NB4 (cell line): ENCODE measurements at regions not wholly inside any gene's neighbourhood (a gene's known extent, or its start where the extent isn't known, plus 50 kb on each side); places are given as distances from the start of the nearest gene placed in this dataset.

Source experiments
- POLR2A ChIP-seq: IDR thresholded peaks from 2 replicates; pipeline ENCODE4 v1.6.1; 2011; ENCODE audit warnings: mild to moderate bottlenecking; ENCODE audit not compliant: insufficient read length; ENCODE audit errors: extremely low read depth
- TF ChIP-seq, protein P1 (sequence below): IDR thresholded peaks from one replicate; pipeline ENCODE4 v1.5.1; 2012; ENCODE audit warnings: low read depth, low read length
- TF ChIP-seq, protein P2 (sequence below): IDR thresholded peaks from 2 replicates; pipeline ENCODE4 v1.6.1; 2011; ENCODE audit warnings: low read depth, low read length

DNA sequence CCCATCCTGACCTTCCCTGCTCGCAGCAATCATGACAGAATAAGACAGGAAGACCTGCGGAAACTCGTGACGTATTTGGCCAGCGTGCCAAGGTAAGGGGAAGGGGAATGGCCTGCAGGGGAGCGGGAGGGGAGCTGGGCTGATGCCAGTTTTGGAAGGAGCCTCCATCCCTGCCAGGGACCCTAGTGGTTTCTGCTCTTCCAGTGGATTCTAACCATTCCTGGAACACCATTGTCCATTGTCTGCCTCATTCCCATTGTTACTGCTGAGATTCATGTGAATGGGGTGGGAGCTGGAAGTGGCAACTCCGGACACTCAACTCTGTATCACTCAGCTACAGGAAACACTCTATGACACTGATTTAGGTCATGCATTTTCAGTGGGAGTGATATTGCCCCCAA, 242.9 kb upstream of the ROPN1 start:
- no peak for TF ChIP-seq POLR2A
- TF ChIP-seq, protein P1, sequence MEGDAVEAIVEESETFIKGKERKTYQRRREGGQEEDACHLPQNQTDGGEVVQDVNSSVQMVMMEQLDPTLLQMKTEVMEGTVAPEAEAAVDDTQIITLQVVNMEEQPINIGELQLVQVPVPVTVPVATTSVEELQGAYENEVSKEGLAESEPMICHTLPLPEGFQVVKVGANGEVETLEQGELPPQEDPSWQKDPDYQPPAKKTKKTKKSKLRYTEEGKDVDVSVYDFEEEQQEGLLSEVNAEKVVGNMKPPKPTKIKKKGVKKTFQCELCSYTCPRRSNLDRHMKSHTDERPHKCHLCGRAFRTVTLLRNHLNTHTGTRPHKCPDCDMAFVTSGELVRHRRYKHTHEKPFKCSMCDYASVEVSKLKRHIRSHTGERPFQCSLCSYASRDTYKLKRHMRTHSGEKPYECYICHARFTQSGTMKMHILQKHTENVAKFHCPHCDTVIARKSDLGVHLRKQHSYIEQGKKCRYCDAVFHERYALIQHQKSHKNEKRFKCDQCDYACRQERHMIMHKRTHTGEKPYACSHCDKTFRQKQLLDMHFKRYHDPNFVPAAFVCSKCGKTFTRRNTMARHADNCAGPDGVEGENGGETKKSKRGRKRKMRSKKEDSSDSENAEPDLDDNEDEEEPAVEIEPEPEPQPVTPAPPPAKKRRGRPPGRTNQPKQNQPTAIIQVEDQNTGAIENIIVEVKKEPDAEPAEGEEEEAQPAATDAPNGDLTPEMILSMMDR = no peak
- TF ChIP-seq, protein P2, sequence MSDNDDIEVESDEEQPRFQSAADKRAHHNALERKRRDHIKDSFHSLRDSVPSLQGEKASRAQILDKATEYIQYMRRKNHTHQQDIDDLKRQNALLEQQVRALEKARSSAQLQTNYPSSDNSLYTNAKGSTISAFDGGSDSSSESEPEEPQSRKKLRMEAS = no peak
